Duodenal mucosa (tissue), 2 donors: ENCODE measurements at regions not wholly inside any gene's neighbourhood (a gene's known extent, or its start where the extent isn't known, plus 50 kb on each side); places are given as distances from the start of the nearest gene placed in this dataset.

ENCODE experiments used
- H3K27ac ChIP-seq: one replicate; pipeline ENCODE4 v1.7.0; 2013; ENCODE audit warnings: low read depth, low read length
- H3K27me3 ChIP-seq, 2 donors: one replicate each; pipeline ENCODE4 v1.7.0; 2013; ENCODE audit warnings: low read length in 2 of 2, control low read depth in 1 of 2; ENCODE audit not compliant: insufficient read depth in 2 of 2, control insufficient read depth in 1 of 2
- H3K36me3 ChIP-seq, 2 donors: one replicate each; pipeline ENCODE4 v1.7.0; 2013; ENCODE audit warnings: low read length in 2 of 2, control low read depth in 1 of 2; ENCODE audit not compliant: insufficient read depth in 2 of 2, control insufficient read depth in 1 of 2
- H3K4me1 ChIP-seq, 2 donors: one replicate each; pipeline ENCODE4 v1.7.0; 2013; ENCODE audit warnings: low read length in 2 of 2, control low read depth in 1 of 2; ENCODE audit not compliant: insufficient read depth in 2 of 2, control insufficient read depth in 1 of 2
- H3K4me3 ChIP-seq, 2 donors: one replicate each; pipeline ENCODE4 v1.7.0; 2013; ENCODE audit warnings: low read length in 2 of 2, low read depth in 1 of 2
- H3K9ac ChIP-seq, 2 donors: one replicate each; pipeline ENCODE4 v1.7.0; 2013; ENCODE audit warnings: low read length in 2 of 2, low read depth in 1 of 2
- H3K9me3 ChIP-seq, 2 donors: one replicate each; pipeline ENCODE4 v1.7.0; 2013; ENCODE audit warnings: low read length in 2 of 2, control low read depth in 1 of 2; ENCODE audit not compliant: control insufficient read depth in 1 of 2

GRCh38 chr12:102781117-102781516 lies 135.9 kb downstream of the PAH start:
- Histone ChIP-seq H3K4me3 (no peak overlapping the region), H3K27me3 (no peaks in the 10 kb centered on the region), H3K9me3 (no peaks in the 10 kb centered on the region), H3K4me1 (no peaks in the 10 kb centered on the region), H3K9ac (no peak overlapping the region), H3K27ac (no peak overlapping the region), H3K36me3 (no peaks in the 10 kb centered on the region)

GRCh38 chr12:102776041-102776440 lies 141.0 kb downstream of the PAH start:
- no peak overlapping the region for H3K9ac ChIP-seq
- H3K27ac ChIP-seq: no peak overlapping the region
- H3K36me3 ChIP-seq: no peaks in the 10 kb centered on the region
- H3K27me3 ChIP-seq: no peaks in the 10 kb centered on the region
- no peaks in the 10 kb centered on the region for H3K4me1 ChIP-seq
- H3K9me3 ChIP-seq: no peaks in the 10 kb centered on the region
- H3K4me3 ChIP-seq: no peak overlapping the region

DNA sequence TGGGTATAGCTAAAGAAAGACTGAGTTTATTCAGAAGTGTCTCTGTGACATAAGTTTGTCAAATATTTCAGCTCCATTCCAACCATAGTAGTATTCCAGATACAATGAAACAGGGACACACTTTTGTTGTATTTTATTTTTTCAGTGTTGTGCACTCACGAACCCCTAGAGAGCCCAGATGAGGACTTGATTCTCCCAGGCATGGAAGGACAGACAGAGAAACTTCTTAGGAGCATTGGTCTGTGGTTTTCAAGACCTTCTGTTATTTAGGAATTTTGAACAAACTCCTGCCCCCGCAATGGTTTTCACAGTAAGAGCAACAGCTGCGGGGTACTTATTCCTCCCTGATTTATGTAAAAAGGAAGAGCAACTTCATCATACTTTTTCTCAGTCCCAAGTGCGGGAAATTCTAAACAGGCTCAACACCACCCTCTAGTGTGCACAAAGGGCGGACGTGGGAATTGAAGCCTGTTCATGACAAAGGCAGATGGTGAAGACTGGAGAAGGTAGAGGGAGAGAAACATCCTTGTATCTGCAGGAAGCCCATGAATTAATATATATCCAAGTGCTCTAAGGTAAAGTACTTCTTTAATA lies 147.6 kb downstream of the PAH start:
- H3K4me3 ChIP-seq: no peak overlapping the region
- no peaks in the 10 kb centered on the region for H3K27me3 ChIP-seq
- no peak overlapping the region for H3K9ac ChIP-seq
- H3K4me1 ChIP-seq: no peaks in the 10 kb centered on the region
- H3K36me3 ChIP-seq: no peaks in the 10 kb centered on the region
- no peak overlapping the region for H3K27ac ChIP-seq
- no peaks in the 10 kb centered on the region for H3K9me3 ChIP-seq

DNA sequence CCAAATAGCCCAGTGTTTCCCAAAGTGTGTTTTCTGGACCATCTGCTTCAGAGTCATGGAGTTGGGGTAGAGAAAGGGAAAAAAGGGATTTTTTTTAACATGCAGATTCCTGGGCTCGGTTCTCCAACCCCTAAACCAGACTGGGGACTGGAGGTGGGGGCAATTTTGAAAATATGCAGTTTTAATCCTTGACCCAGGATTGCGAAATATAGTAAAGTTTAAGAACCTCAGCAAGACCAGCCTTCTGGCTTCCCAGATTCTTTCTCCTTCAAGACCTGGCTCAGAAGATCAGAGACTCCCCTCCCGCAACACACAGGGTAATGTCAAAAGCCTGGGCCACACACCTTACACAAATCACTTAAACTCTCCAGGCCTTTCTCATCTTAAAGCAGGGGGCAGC lies 150.1 kb downstream of the PAH start:
- Histone ChIP-seq H3K4me3 (no peak overlapping the region), H3K27ac (no peak overlapping the region), H3K9me3 (no peaks in the 10 kb centered on the region), H3K4me1 (no peaks in the 10 kb centered on the region), H3K9ac (no peak overlapping the region), H3K27me3 (no peaks in the 10 kb centered on the region), H3K36me3 (no peaks in the 10 kb centered on the region)

DNA sequence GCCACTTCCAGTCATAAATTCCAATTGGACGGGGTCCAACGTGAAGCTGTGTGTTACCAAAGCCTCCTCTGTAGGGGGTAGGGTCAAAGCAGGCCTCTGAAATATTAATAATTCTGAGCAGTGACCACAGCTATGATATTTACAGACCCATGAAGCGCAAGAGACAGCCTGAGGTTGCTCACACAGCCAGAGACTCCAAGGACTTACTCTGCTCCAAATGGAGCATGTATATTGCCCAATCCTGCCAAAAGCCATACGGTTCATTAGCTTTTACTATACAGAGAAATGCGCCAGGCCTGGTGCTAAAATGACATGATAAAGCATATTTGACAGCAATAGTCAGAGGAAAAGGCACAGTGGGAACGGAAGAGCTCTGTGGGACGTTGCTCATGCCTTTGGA lies 151.3 kb downstream of the PAH start:
- no peak overlapping the region for H3K9ac ChIP-seq
- H3K4me1 ChIP-seq: no peaks in the 10 kb centered on the region
- no peak overlapping the region for H3K27ac ChIP-seq
- H3K9me3 ChIP-seq: no peaks in the 10 kb centered on the region
- no peak overlapping the region for H3K4me3 ChIP-seq
- no peaks in the 10 kb centered on the region for H3K36me3 ChIP-seq
- no peaks in the 10 kb centered on the region for H3K27me3 ChIP-seq

DNA sequence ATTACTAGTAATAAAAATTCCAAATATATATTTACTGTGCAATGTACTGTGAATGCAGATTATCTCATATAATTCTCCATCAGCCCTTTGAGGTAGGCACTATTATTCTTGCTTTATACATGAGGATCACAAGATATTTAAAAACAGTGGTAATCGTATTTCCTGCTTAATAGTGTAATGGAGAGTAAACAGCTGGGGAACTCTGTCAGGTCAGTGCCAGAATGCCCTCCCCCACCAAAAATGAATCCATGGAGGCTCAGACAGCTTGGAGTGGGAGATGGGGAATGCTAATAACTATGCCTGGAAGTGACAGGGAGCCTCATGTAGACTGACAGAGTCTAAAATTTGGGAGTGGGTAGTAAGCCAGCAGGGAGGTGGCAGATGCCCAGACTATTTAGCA lies 153.6 kb downstream of the PAH start:
- no peak overlapping the region for H3K27ac ChIP-seq
- H3K27me3 ChIP-seq: no peaks in the 10 kb centered on the region
- no peak overlapping the region for H3K9ac ChIP-seq
- H3K4me1 ChIP-seq: no peaks in the 10 kb centered on the region
- no peaks in the 10 kb centered on the region for H3K36me3 ChIP-seq
- H3K4me3 ChIP-seq: no peak overlapping the region
- no peaks in the 10 kb centered on the region for H3K9me3 ChIP-seq

- Histone ChIP-seq H3K36me3 (no peaks in the 10 kb centered on the region), H3K4me1 (no peaks in the 10 kb centered on the region), H3K4me3 (no peak overlapping the region), H3K27me3 (no peaks in the 10 kb centered on the region), H3K27ac (no peak overlapping the region), H3K9me3 (no peaks in the 10 kb centered on the region), H3K9ac (no peak overlapping the region)
Measured at GRCh38 chr12:102763061-102763460, 154.0 kb downstream of the PAH start.

DNA sequence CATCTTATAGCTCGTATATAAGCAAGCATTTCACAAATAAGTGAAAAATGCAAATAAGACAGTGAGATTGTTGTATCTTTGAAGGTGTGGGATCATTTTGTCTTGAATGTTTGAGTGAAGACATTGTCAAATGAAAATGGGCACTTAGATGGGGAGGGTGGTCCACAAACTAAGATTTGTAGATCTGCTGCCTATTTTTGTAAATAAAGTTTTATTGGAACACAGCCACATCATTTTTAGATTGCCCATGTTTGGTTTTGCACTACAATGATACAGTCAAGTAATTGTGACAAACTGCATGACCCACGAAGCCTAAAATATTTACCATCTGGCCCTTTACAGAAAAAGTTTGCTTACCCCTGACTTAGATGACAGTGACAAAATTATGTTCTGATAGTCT lies 156.7 kb downstream of the PAH start:
- no peaks in the 10 kb centered on the region for H3K9me3 ChIP-seq
- no peaks in the 10 kb centered on the region for H3K27me3 ChIP-seq
- H3K4me3 ChIP-seq: no peak overlapping the region
- no peaks in the 10 kb centered on the region for H3K4me1 ChIP-seq
- no peak overlapping the region for H3K9ac ChIP-seq
- no peak overlapping the region for H3K27ac ChIP-seq
- H3K36me3 ChIP-seq: no peaks in the 10 kb centered on the region

GRCh38 chr12:102759466-102759865 lies 157.6 kb downstream of the PAH start:
- H3K9ac ChIP-seq: no peak overlapping the region
- H3K27ac ChIP-seq: no peak overlapping the region
- no peaks in the 10 kb centered on the region for H3K4me1 ChIP-seq

GRCh38 chr12:102757882-102758226 lies 159.2 kb downstream of the PAH start:
- Histone ChIP-seq H3K27me3 (no peaks in the 10 kb centered on the region), H3K36me3 (no peaks in the 10 kb centered on the region), H3K9me3 (no peaks in the 10 kb centered on the region), H3K4me1 (no peaks in the 10 kb centered on the region), H3K27ac (no peak overlapping the region), H3K4me3 (no peak overlapping the region), H3K9ac (no peak overlapping the region)

More at GRCh38 chr12:102759466-102759865, 157.6 kb downstream of the PAH start:
- no peaks in the 10 kb centered on the region for H3K36me3 ChIP-seq
- H3K4me3 ChIP-seq: no peak overlapping the region
- H3K27me3 ChIP-seq: no peaks in the 10 kb centered on the region
- no peaks in the 10 kb centered on the region for H3K9me3 ChIP-seq
